ENCODE measurements at regions not wholly inside any gene's neighbourhood (a gene's known extent, or its start where the extent isn't known, plus 50 kb on each side); places are given as distances from the start of the nearest gene placed in this dataset.

- Histone ChIP-seq H3K27ac (ENCODE audit: low read length) (no peak overlapping the region), H3K4me3 (ENCODE audit: low read length) (no peak overlapping the region), H3K4me2 (ENCODE audit: low read length) (no peak overlapping the region), H3K27me3 (ENCODE audit: low read depth, low read length) (no peaks in the 10 kb centered on the region), H3K4me1 (ENCODE audit: low read length) (peaks cover 13% of the 10 kb centered on the region), H2AFZ (ENCODE audit: low read depth, low read length) (no peak overlapping the region), H4K20me1 (ENCODE audit: insufficient read depth, low read length) (no peaks in the 10 kb centered on the region), H3K9me3 (ENCODE audit: insufficient read depth, low read length) (no peaks in the 10 kb centered on the region), H3K36me3 (replicated peaks; ENCODE audit: low read depth, low read length) (no peaks in the 10 kb centered on the region), H3K9ac (ENCODE audit: low read length) (no peak overlapping the region), H3K79me2 (ENCODE audit: low read length) (no peaks in the 10 kb centered on the region)
- TF ChIP-seq EZH2phosphoT487 (IDR thresholded peaks at IDR 0.05; ENCODE audit: low read depth) (no peak), CTCF (IDR thresholded peaks at IDR 0.05; ENCODE audit: low read depth, low read length) (no peak)
Observed at GRCh38 chr4:123298261-123298660, 98.3 kb upstream of the SPRY1 start.

GRCh38 chr4:123298801-123299200 is 97.8 kb upstream of the SPRY1 start:
- Histone ChIP-seq H3K4me3 (ENCODE audit: low read length) (no peak overlapping the region), H3K36me3 (replicated peaks; ENCODE audit: low read depth, low read length) (no peaks in the 10 kb centered on the region), H3K4me2 (ENCODE audit: low read length) (no peak overlapping the region), H3K27ac (ENCODE audit: low read length) (no peak overlapping the region), H3K79me2 (ENCODE audit: low read length) (no peaks in the 10 kb centered on the region), H3K27me3 (ENCODE audit: low read depth, low read length) (no peaks in the 10 kb centered on the region), H4K20me1 (ENCODE audit: insufficient read depth, low read length) (no peaks in the 10 kb centered on the region), H2AFZ (ENCODE audit: low read depth, low read length) (no peak overlapping the region), H3K9ac (ENCODE audit: low read length) (no peak overlapping the region), H3K9me3 (ENCODE audit: insufficient read depth, low read length) (no peaks in the 10 kb centered on the region), H3K4me1 (ENCODE audit: low read length) (peaks cover 13% of the 10 kb centered on the region)
- TF ChIP-seq EZH2phosphoT487 (IDR thresholded peaks at IDR 0.05; ENCODE audit: low read depth) (no peak), CTCF (IDR thresholded peaks at IDR 0.05; ENCODE audit: low read depth, low read length) (no peak)

- Histone ChIP-seq H3K4me1 (ENCODE audit: low read length) (peaks cover 16% of the 10 kb centered on the region), H3K4me2 (ENCODE audit: low read length) (no peak overlapping the region), H3K9ac (ENCODE audit: low read length) (no peak overlapping the region), H4K20me1 (ENCODE audit: insufficient read depth, low read length) (no peaks in the 10 kb centered on the region), H3K79me2 (ENCODE audit: low read length) (no peaks in the 10 kb centered on the region), H3K36me3 (replicated peaks; ENCODE audit: low read depth, low read length) (no peaks in the 10 kb centered on the region), H3K4me3 (ENCODE audit: low read length) (no peak overlapping the region), H3K27ac (ENCODE audit: low read length) (no peak overlapping the region), H3K27me3 (ENCODE audit: low read depth, low read length) (no peaks in the 10 kb centered on the region), H3K9me3 (ENCODE audit: insufficient read depth, low read length) (no peaks in the 10 kb centered on the region), H2AFZ (ENCODE audit: low read depth, low read length) (no peak overlapping the region)
- TF ChIP-seq CTCF (IDR thresholded peaks at IDR 0.05; ENCODE audit: low read depth, low read length) (no peak), EZH2phosphoT487 (IDR thresholded peaks at IDR 0.05; ENCODE audit: low read depth) (no peak)
Observed at GRCh38 chr4:123299212-123299691, 97.3 kb upstream of the SPRY1 start.

GRCh38 chr4:123300222-123301039 is 96.2 kb upstream of the SPRY1 start:
- Histone ChIP-seq H3K36me3 (replicated peaks; ENCODE audit: low read depth, low read length) (no peaks in the 10 kb centered on the region), H3K9ac (ENCODE audit: low read length) (no peak overlapping the region), H3K4me2 (ENCODE audit: low read length) (no peak overlapping the region), H3K9me3 (ENCODE audit: insufficient read depth, low read length) (no peaks in the 10 kb centered on the region), H2AFZ (ENCODE audit: low read depth, low read length) (no peak overlapping the region), H3K79me2 (ENCODE audit: low read length) (no peaks in the 10 kb centered on the region), H3K27me3 (ENCODE audit: low read depth, low read length) (no peaks in the 10 kb centered on the region), H4K20me1 (ENCODE audit: insufficient read depth, low read length) (no peaks in the 10 kb centered on the region), H3K4me1 (ENCODE audit: low read length) (peaks cover 11% of the 10 kb centered on the region), H3K4me3 (ENCODE audit: low read length) (no peak overlapping the region), H3K27ac (ENCODE audit: low read length) (no peak overlapping the region)
- TF ChIP-seq CTCF (IDR thresholded peaks at IDR 0.05; ENCODE audit: low read depth, low read length) (no peak), EZH2phosphoT487 (IDR thresholded peaks at IDR 0.05; ENCODE audit: low read depth) (no peak)
